A549 (cell line): ENCODE measurements at regions not wholly inside any gene's neighbourhood (a gene's known extent, or its start where the extent isn't known, plus 50 kb on each side); places are given as distances from the start of the nearest gene placed in this dataset.

Experiments used
- BHLHE40 ChIP-seq: IDR thresholded peaks from 2 replicates; pipeline ENCODE4 v1.6.1; 2012; ENCODE audit warnings: low read depth, low read length, inconsistent platforms
- CTCF ChIP-seq: fragments of >200 bp; sonication (Bioruptor Twin); formaldehyde crosslinking; IDR thresholded peaks from 3 replicates; pipeline ENCODE4 v1.5.1; 2016
- JUNB ChIP-seq: fragments of >200 bp; sonication (Bioruptor Twin); formaldehyde crosslinking; IDR thresholded peaks from 2 replicates; pipeline ENCODE4 v1.6.1; 2016
- MAX ChIP-seq: IDR thresholded peaks from 2 replicates; pipeline ENCODE4 v1.6.1; 2012
- MYC ChIP-seq: IDR thresholded peaks from 2 replicates; pipeline ENCODE4 v1.6.1; 2012; ENCODE audit warnings: mild to moderate bottlenecking, inconsistent platforms, low read length, improper control_type of control experiment, borderline replicate concordance
- POLR2A ChIP-seq: IDR thresholded peaks from 2 replicates; pipeline ENCODE4 v1.6.1; 2012; ENCODE audit warnings: mild to moderate bottlenecking, low read length
- RAD21 ChIP-seq, 2 experiments: fragments of >200 bp in 1 of 2; sonication (Bioruptor Twin) in 1 of 2; formaldehyde crosslinking in 1 of 2; IDR thresholded peaks in 1 of 2; conservative IDR thresholded peaks in 1 of 2; 2 replicates in 1 of 2; 3 replicates in 1 of 2; pipeline ENCODE4 v1.6.1; 2012 to 2018; ENCODE audit warnings: inconsistent platforms in 1 of 2
- RCOR1 ChIP-seq: fragments of 150-350 bp; IDR thresholded peaks from 2 replicates; pipeline ENCODE4 v1.6.1; 2014; ENCODE audit warnings: antibody characterized with exemption, low read length, low read depth
- SMC3 ChIP-seq: fragments of >200 bp; sonication (Bioruptor Twin); formaldehyde crosslinking; IDR thresholded peaks from 3 replicates; pipeline ENCODE4 v1.6.1; 2018; ENCODE audit warnings: inconsistent platforms

- no peak for TF ChIP-seq MYC
- no peak for TF ChIP-seq CTCF
- TF ChIP-seq POLR2A, result no peak
- TF ChIP-seq RCOR1, result no peak
- no peak for TF ChIP-seq RAD21 (conservative IDR thresholded peaks at IDR 0.05 in 1 of 2, IDR thresholded peaks at IDR 0.05 in 1 of 2)
- no peak for TF ChIP-seq MAX
- TF ChIP-seq SMC3, result no peak
- no peak for TF ChIP-seq JUNB
- TF ChIP-seq BHLHE40, result no peak
These were observed 293.8 kb downstream of the SPATA17 start for GRCh38 chr1:217924924-217925323.
